Neural progenitor cell (in vitro differentiated cells): ENCODE measurements at regions not wholly inside any gene's neighbourhood (a gene's known extent, or its start where the extent isn't known, plus 50 kb on each side); places are given as distances from the start of the nearest gene placed in this dataset.

Source experiments
- DNase-seq: peaks from one replicate; pipeline ENCODE4 v3.0.0-alpha.2; 2016; ENCODE audit warnings: low spot score
- H2AFZ ChIP-seq: fragments of 200-600 bp; sonication (generic); replicated peaks from 2 replicates; pipeline ENCODE4 v1.6.1; 2016; ENCODE audit warnings: antibody characterized with exemption
- H3F3A ChIP-seq: fragments of 200-600 bp; sonication (generic); 2 replicates; pipeline ENCODE4 v1.6.1; 2016; ENCODE audit warnings: antibody characterized with exemption, low read depth
- H3K27ac ChIP-seq: fragments of 200-600 bp; sonication (generic); 2 replicates; pipeline ENCODE4 v1.5.1; 2016; ENCODE audit warnings: mild to moderate bottlenecking
- H3K27me3 ChIP-seq: fragments of 200-600 bp; sonication (generic); 2 replicates; pipeline ENCODE4 v1.6.1; 2016; ENCODE audit warnings: mild to moderate bottlenecking, moderate library complexity
- H3K36me3 ChIP-seq: fragments of 200-600 bp; sonication (generic); 2 replicates; pipeline ENCODE4 v1.5.1; 2016
- H3K4me1 ChIP-seq: fragments of 200-600 bp; sonication (generic); 2 replicates; pipeline ENCODE4 v1.6.1; 2016; ENCODE audit warnings: mixed run types
- H3K4me2 ChIP-seq: fragments of 200-600 bp; sonication (generic); 2 replicates; pipeline ENCODE4 v1.6.1; 2016
- H3K4me3 ChIP-seq: fragments of 200-600 bp; sonication (generic); 2 replicates; pipeline ENCODE4 v1.5.1; 2016
- H3K79me2 ChIP-seq: fragments of 200-600 bp; sonication (generic); 2 replicates; pipeline ENCODE4 v1.6.1; 2016; ENCODE audit warnings: low read depth
- H3K9ac ChIP-seq: fragments of 200-600 bp; sonication (generic); 2 replicates; pipeline ENCODE4 v1.6.1; 2016
- H3K9me3 ChIP-seq: fragments of 200-600 bp; sonication (generic); 2 replicates; pipeline ENCODE4 v1.5.1; 2016; ENCODE audit warnings: low read depth
- H4K20me1 ChIP-seq: fragments of 200-600 bp; sonication (generic); 2 replicates; pipeline ENCODE4 v1.6.1; 2016; ENCODE audit warnings: low read depth
- H3K27ac Mint-ChIP-seq: 3 replicates; pipeline ENCODE4 v1.8.0; 2021; ENCODE audit warnings: mixed read lengths
- H3K27me3 Mint-ChIP-seq: 2 replicates; pipeline ENCODE4 v1.8.0; 2022; ENCODE audit warnings: low read depth, mild to moderate bottlenecking, inconsistent platforms, moderate library complexity, mixed read lengths; ENCODE audit not compliant: insufficient read depth
- H3K36me3 Mint-ChIP-seq: 3 replicates; pipeline ENCODE4 v1.8.0; 2021; ENCODE audit warnings: mixed read lengths
- H3K4me1 Mint-ChIP-seq: 3 replicates; pipeline ENCODE4 v1.8.0; 2021; ENCODE audit warnings: mixed read lengths
- H3K4me3 Mint-ChIP-seq: 3 replicates; pipeline ENCODE4 v1.8.0; 2021; ENCODE audit warnings: mild to moderate bottlenecking, moderate library complexity, mixed read lengths
- H3K9me3 Mint-ChIP-seq: 3 replicates; pipeline ENCODE4 v1.8.0; 2020; ENCODE audit warnings: mixed read lengths
- CTCF ChIP-seq: fragments of 200-600 bp; sonication (generic); IDR thresholded peaks from 2 replicates; pipeline ENCODE4 v1.5.1; 2017; ENCODE audit warnings: antibody characterized with exemption, mild to moderate bottlenecking
- EZH2 ChIP-seq: fragments of 200-600 bp; sonication (generic); IDR thresholded peaks from 2 replicates; pipeline ENCODE4 v1.6.1; 2017; ENCODE audit warnings: antibody characterized with exemption, mild to moderate bottlenecking, moderate library complexity
- EZH2phosphoT487 ChIP-seq: fragments of 200-600 bp; sonication (generic); IDR thresholded peaks from 2 replicates; pipeline ENCODE4 v1.6.1; 2017; ENCODE audit warnings: antibody characterized with exemption

DNA sequence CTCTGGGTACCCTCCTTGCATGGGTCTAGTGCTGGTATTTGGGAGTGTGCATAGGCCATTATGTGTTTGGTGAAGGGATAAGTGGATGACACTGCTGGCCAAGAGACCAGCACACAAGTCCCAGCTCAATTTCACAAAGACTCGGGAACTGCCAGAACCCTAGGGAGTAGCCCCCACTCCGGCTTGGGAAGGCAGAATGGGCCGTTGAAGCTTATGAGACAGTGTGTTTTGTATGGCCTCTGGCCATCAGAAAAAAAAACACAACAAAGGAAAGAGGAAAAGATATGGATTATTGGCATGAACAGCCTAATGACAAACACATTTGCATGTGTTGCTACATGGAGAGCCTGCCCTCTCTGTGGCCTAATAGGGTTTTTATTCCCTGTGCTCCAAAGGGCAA is 144.2 kb downstream of the TTC32 start:
- DNase-seq: no peak
- Histone ChIP-seq H3F3A (no peaks in the 10 kb centered on the region), H3K4me3 (no peak overlapping the region), H2AFZ (no peak overlapping the region), H3K27me3 (no peaks in the 10 kb centered on the region), H3K9ac (no peak overlapping the region), H3K27ac (no peak overlapping the region), H3K4me1 (peaks cover 8% of the 10 kb centered on the region), H3K4me2 (no peak overlapping the region), H3K36me3 (no peaks in the 10 kb centered on the region), H4K20me1 (no peaks in the 10 kb centered on the region), H3K9me3 (no peaks in the 10 kb centered on the region), H3K79me2 (no peaks in the 10 kb centered on the region)
- H3K36me3 Mint-ChIP-seq: no peaks in the 10 kb centered on the region
- H3K27me3 Mint-ChIP-seq: peaks cover 2% of the 10 kb centered on the region
- no peaks in the 10 kb centered on the region for H3K9me3 Mint-ChIP-seq
- no peak overlapping the region for H3K4me3 Mint-ChIP-seq
- peaks cover 6% of the 10 kb centered on the region for H3K4me1 Mint-ChIP-seq
- H3K27ac Mint-ChIP-seq: no peak overlapping the region
- TF ChIP-seq EZH2 (no peak), EZH2phosphoT487 (no peak), CTCF (no peak)

DNA sequence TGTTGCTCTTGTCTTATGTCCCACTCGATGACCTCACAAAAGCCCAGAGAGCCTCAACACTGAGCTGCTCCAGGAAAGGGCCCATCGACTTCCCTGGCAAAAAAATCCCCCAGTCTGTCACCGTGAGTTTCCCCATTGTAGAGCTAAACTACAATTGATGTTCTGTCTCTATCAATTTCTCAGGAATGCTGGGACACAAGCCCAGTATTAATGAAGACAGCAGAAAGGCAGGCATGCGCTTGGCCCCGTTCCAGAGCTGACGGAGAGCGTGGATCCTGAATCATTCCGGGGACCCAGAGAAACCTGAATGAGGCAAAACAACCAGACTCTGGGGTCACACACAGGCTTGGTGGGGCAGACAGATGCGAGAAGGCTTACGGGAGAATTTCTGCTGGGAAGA is 146.9 kb downstream of the TTC32 start:
- Histone ChIP-seq H3K9ac (no peak overlapping the region), H3F3A (no peaks in the 10 kb centered on the region), H3K27ac (no peak overlapping the region), H3K9me3 (no peaks in the 10 kb centered on the region), H3K4me2 (no peak overlapping the region), H3K27me3 (no peaks in the 10 kb centered on the region), H3K79me2 (no peaks in the 10 kb centered on the region), H3K4me3 (no peak overlapping the region), H2AFZ (no peak overlapping the region), H3K4me1 (peaks cover 8% of the 10 kb centered on the region), H4K20me1 (no peaks in the 10 kb centered on the region), H3K36me3 (no peaks in the 10 kb centered on the region)
- TF ChIP-seq EZH2phosphoT487 (no peak), CTCF (no peak), EZH2 (no peak)
- H3K27me3 Mint-ChIP-seq: peaks cover 6% of the 10 kb centered on the region
- H3K36me3 Mint-ChIP-seq: no peaks in the 10 kb centered on the region
- no peak overlapping the region for H3K4me3 Mint-ChIP-seq
- no peak for DNase-seq
- no peaks in the 10 kb centered on the region for H3K9me3 Mint-ChIP-seq
- no peak overlapping the region for H3K27ac Mint-ChIP-seq
- peaks cover 6% of the 10 kb centered on the region for H3K4me1 Mint-ChIP-seq

DNA sequence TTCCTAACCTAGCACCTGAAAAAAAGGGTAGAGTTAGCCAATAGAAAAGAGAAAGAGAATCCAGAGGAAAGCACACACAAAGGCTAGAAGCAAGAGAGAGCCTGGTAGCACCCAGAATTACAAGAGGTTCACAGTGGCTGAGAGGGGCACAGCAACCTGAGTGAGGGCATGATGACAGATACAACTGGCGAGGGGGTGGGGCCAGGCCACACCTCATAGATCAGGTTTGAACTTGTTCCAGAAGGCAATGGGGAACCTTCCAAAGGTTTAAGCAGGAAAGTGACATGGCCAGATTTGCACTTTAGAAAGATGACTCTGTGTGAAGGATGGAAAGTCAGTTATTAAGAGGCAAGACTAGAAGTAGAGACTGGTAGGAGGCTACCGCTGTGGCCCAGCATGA is 148.0 kb downstream of the TTC32 start:
- no peaks in the 10 kb centered on the region for H3F3A ChIP-seq
- no peak for TF ChIP-seq EZH2
- TF ChIP-seq EZH2phosphoT487: no peak
- TF ChIP-seq CTCF: no peak
- H3K4me1 ChIP-seq: peaks cover 8% of the 10 kb centered on the region
- Mint-ChIP-seq H3K36me3 (no peaks in the 10 kb centered on the region), H3K27ac (no peak overlapping the region), H3K4me3 (no peak overlapping the region), H3K9me3 (no peaks in the 10 kb centered on the region), H3K27me3 (peaks cover 6% of the 10 kb centered on the region), H3K4me1 (peaks cover 6% of the 10 kb centered on the region)
- H3K36me3 ChIP-seq: no peaks in the 10 kb centered on the region
- no peak overlapping the region for H3K27ac ChIP-seq
- H2AFZ ChIP-seq: no peak overlapping the region
- DNase-seq: no peak
- H4K20me1 ChIP-seq: no peaks in the 10 kb centered on the region
- H3K9me3 ChIP-seq: no peaks in the 10 kb centered on the region
- H3K9ac ChIP-seq: no peak overlapping the region
- H3K4me3 ChIP-seq: no peak overlapping the region
- no peaks in the 10 kb centered on the region for H3K79me2 ChIP-seq
- H3K27me3 ChIP-seq: no peaks in the 10 kb centered on the region
- H3K4me2 ChIP-seq: no peak overlapping the region

DNA sequence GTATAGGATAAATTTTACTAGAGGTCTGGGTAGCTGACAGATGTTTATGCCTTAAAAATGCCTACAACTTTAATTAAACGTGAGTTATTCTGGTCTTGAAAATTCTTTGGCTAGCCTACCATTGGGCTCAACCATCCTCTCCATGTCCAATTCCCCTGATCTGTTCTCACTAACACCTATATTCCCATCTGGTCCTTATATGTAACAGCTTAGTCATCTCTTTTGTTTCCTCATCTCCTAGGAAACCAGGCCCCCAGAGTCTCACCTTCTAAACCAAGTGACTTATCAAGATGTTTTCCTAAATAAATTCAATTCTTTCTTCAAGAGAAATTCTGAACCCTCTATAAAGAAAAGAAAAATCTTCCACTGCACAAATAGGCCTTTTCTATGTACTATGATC is 148.5 kb downstream of the TTC32 start:
- H2AFZ ChIP-seq: no peak overlapping the region
- H3K79me2 ChIP-seq: no peaks in the 10 kb centered on the region
- H3K4me3 ChIP-seq: no peak overlapping the region
- H3K9me3 ChIP-seq: no peaks in the 10 kb centered on the region
- no peak for DNase-seq
- H3K4me1 ChIP-seq: peaks cover 8% of the 10 kb centered on the region
- Mint-ChIP-seq H3K4me3 (no peak overlapping the region), H3K27me3 (peaks cover 6% of the 10 kb centered on the region), H3K27ac (no peak overlapping the region), H3K9me3 (no peaks in the 10 kb centered on the region), H3K4me1 (peaks cover 6% of the 10 kb centered on the region), H3K36me3 (no peaks in the 10 kb centered on the region)
- H3K36me3 ChIP-seq: no peaks in the 10 kb centered on the region
- TF ChIP-seq CTCF (no peak), EZH2phosphoT487 (no peak), EZH2 (no peak)
- no peak overlapping the region for H3K9ac ChIP-seq
- no peaks in the 10 kb centered on the region for H4K20me1 ChIP-seq
- H3K27me3 ChIP-seq: no peaks in the 10 kb centered on the region
- H3K27ac ChIP-seq: no peak overlapping the region
- H3F3A ChIP-seq: no peaks in the 10 kb centered on the region
- H3K4me2 ChIP-seq: no peak overlapping the region
